ENCODE measurements at regions not wholly inside any gene's neighbourhood (a gene's known extent, or its start where the extent isn't known, plus 50 kb on each side); places are given as distances from the start of the nearest gene placed in this dataset.

DNA sequence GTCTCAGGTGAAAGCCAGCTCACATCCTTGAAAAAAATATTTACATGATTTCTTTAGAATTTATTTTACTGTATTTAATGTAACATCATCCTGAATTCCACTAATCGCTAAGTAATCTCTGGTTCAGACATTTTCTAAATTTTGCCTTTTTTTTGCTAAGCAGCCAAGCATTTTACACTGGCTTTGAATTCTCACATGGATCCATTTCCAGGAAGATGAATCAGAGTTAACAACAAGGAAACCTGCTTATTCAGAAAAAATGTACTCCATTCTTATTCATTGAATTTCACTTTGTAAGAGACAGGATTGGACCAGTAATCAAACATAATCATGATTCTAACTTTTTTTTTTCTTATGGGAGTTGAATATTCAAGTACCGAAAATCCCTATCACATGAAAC is 1785.1 kb upstream of the FLRT2 start:
- Histone ChIP-seq H2BK5ac (ENCODE audit: low read depth, low read length, poor library complexity) (no peak overlapping the region), H4K8ac (ENCODE audit: low read depth, low read length) (no peak overlapping the region), H3K27ac (ENCODE audit: low read depth, low read length) (no peak overlapping the region), H2BK120ac (ENCODE audit: insufficient read depth, low read length, poor library complexity) (no peak overlapping the region), H2AK5ac (ENCODE audit: low read length) (no peak overlapping the region), H3K4me1 (ENCODE audit: control insufficient read depth in 1 of 2, insufficient read depth in 2 of 2, low read length in 2 of 2) (no peaks in the 10 kb centered on the region), H3K9ac (ENCODE audit: low read length) (no peak overlapping the region), H3K9me3 (ENCODE audit: insufficient read depth, low read depth, low read length) (no peaks in the 10 kb centered on the region), H4K91ac (ENCODE audit: low read depth, low read length) (no peak overlapping the region), H3K18ac (ENCODE audit: low read length) (no peak overlapping the region), H3K23ac (ENCODE audit: low read length) (no peak overlapping the region), H3K4me3 (ENCODE audit: low read depth, low read length) (no peak overlapping the region), H3K79me1 (ENCODE audit: low read length) (no peaks in the 10 kb centered on the region), H3K36me3 (ENCODE audit: control insufficient read depth in 1 of 2, insufficient read depth in 2 of 2, low read length in 2 of 2) (no peaks in the 10 kb centered on the region), H3K4ac (ENCODE audit: low read depth, low read length) (no peak overlapping the region), H3K27me3 (ENCODE audit: insufficient read depth, low read length) (no peaks in the 10 kb centered on the region), H2AFZ (ENCODE audit: insufficient read depth, low read length, poor library complexity) (no peak overlapping the region), H3K79me2 (ENCODE audit: control insufficient read depth, insufficient read depth, low read length, poor library complexity) (no peaks in the 10 kb centered on the region), H4K12ac (ENCODE audit: low read depth, low read length) (no peak overlapping the region), H3K4me2 (ENCODE audit: low read length) (no peak overlapping the region), H2BK12ac (ENCODE audit: low read length) (no peak overlapping the region), H3K14ac (ENCODE audit: low read length) (no peak overlapping the region)
- no CpG with 5 or more reads among the region's 2 CpGs for WGBS (ENCODE audit: extremely low coverage, insufficient coverage, insufficient read length)
- DNase-seq: no peak

DNA sequence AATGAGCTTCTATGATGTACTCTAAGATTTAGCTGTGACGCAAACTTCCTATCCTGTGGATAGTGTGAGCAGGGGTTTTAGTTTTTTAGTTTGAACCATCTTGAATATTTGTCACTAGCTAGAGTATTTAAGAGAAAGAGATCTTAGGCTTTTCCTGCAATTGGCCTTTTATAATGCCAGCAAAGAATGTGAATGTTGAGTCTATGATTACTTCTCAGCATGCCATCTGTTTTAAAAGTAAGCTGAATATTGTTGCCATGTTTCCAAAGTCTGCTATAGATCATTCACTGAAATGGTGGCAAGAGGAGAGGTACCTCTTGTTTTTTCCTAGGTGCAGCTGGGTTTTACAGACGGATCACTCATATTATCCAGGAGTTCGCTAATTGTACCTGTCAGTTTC is 1783.6 kb upstream of the FLRT2 start:
- no peak overlapping the region for H3K18ac ChIP-seq (ENCODE audit: low read length)
- no peaks in the 10 kb centered on the region for H3K79me2 ChIP-seq (ENCODE audit: control insufficient read depth, insufficient read depth, low read length, poor library complexity)
- H2BK12ac ChIP-seq (ENCODE audit: low read length): no peak overlapping the region
- no peaks in the 10 kb centered on the region for H3K27me3 ChIP-seq (ENCODE audit: insufficient read depth, low read length)
- H4K91ac ChIP-seq (ENCODE audit: low read depth, low read length): no peak overlapping the region
- no peaks in the 10 kb centered on the region for H3K9me3 ChIP-seq (ENCODE audit: insufficient read depth, low read depth, low read length)
- no CpG with 5 or more reads among the region's 3 CpGs for WGBS (ENCODE audit: extremely low coverage, insufficient coverage, insufficient read length)
- no peak overlapping the region for H3K4me3 ChIP-seq (ENCODE audit: low read depth, low read length)
- no peak overlapping the region for H4K12ac ChIP-seq (ENCODE audit: low read depth, low read length)
- no peak overlapping the region for H2BK5ac ChIP-seq (ENCODE audit: low read depth, low read length, poor library complexity)
- no peak overlapping the region for H3K9ac ChIP-seq (ENCODE audit: low read length)
- no peak overlapping the region for H4K8ac ChIP-seq (ENCODE audit: low read depth, low read length)
- H3K23ac ChIP-seq (ENCODE audit: low read length): no peak overlapping the region
- H3K14ac ChIP-seq (ENCODE audit: low read length): no peak overlapping the region
- H2AK5ac ChIP-seq (ENCODE audit: low read length): no peak overlapping the region
- H3K4ac ChIP-seq (ENCODE audit: low read depth, low read length): no peak overlapping the region
- no peaks in the 10 kb centered on the region for H3K4me1 ChIP-seq (ENCODE audit: control insufficient read depth in 1 of 2, insufficient read depth in 2 of 2, low read length in 2 of 2)
- H2BK120ac ChIP-seq (ENCODE audit: insufficient read depth, low read length, poor library complexity): no peak overlapping the region
- H2AFZ ChIP-seq (ENCODE audit: insufficient read depth, low read length, poor library complexity): no peak overlapping the region
- H3K79me1 ChIP-seq (ENCODE audit: low read length): no peaks in the 10 kb centered on the region
- no peak overlapping the region for H3K27ac ChIP-seq (ENCODE audit: low read depth, low read length)
- H3K36me3 ChIP-seq (ENCODE audit: control insufficient read depth in 1 of 2, insufficient read depth in 2 of 2, low read length in 2 of 2): no peaks in the 10 kb centered on the region
- no peak overlapping the region for H3K4me2 ChIP-seq (ENCODE audit: low read length)
- DNase-seq: no peak

DNA sequence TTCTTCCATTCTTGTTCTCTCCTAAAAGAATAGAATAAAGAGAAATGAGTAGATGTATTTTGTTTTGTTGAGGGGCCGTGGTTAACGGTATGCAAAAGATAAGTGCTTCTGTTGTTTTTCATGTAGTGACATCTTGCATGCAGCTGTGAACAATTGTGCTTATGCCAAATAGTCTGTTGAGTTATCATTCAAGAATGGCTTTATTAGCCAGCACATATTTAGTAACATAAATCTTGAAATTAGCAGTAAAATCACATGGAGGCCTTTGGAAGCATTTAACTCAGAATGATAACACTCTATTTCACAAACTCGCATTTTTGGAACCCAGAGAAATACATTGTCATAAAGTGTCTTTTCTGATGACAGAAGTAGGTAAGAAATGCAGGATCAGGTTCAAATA is 1772.0 kb upstream of the FLRT2 start:
- Histone ChIP-seq H3K4me1 (ENCODE audit: control insufficient read depth in 1 of 2, insufficient read depth in 2 of 2, low read length in 2 of 2) (no peaks in the 10 kb centered on the region), H3K79me2 (ENCODE audit: control insufficient read depth, insufficient read depth, low read length, poor library complexity) (no peaks in the 10 kb centered on the region), H2BK120ac (ENCODE audit: insufficient read depth, low read length, poor library complexity) (no peak overlapping the region), H3K4me3 (ENCODE audit: low read depth, low read length) (no peak overlapping the region), H2AFZ (ENCODE audit: insufficient read depth, low read length, poor library complexity) (no peak overlapping the region), H3K27me3 (ENCODE audit: insufficient read depth, low read length) (no peaks in the 10 kb centered on the region), H4K8ac (ENCODE audit: low read depth, low read length) (no peak overlapping the region), H3K27ac (ENCODE audit: low read depth, low read length) (no peak overlapping the region), H3K18ac (ENCODE audit: low read length) (no peak overlapping the region), H2AK5ac (ENCODE audit: low read length) (no peak overlapping the region), H2BK5ac (ENCODE audit: low read depth, low read length, poor library complexity) (no peak overlapping the region), H3K36me3 (ENCODE audit: control insufficient read depth in 1 of 2, insufficient read depth in 2 of 2, low read length in 2 of 2) (no peaks in the 10 kb centered on the region), H3K79me1 (ENCODE audit: low read length) (no peaks in the 10 kb centered on the region), H4K91ac (ENCODE audit: low read depth, low read length) (no peak overlapping the region), H3K4ac (ENCODE audit: low read depth, low read length) (no peak overlapping the region), H3K9me3 (ENCODE audit: insufficient read depth, low read depth, low read length) (no peaks in the 10 kb centered on the region), H3K4me2 (ENCODE audit: low read length) (no peak overlapping the region), H3K14ac (ENCODE audit: low read length) (no peak overlapping the region), H4K12ac (ENCODE audit: low read depth, low read length) (no peak overlapping the region), H3K23ac (ENCODE audit: low read length) (no peak overlapping the region), H2BK12ac (ENCODE audit: low read length) (no peak overlapping the region), H3K9ac (ENCODE audit: low read length) (no peak overlapping the region)
- WGBS (ENCODE audit: extremely low coverage, insufficient coverage, insufficient read length): 100% methylated on average over 2 of the region's 3 CpGs
- no peak for DNase-seq

DNA sequence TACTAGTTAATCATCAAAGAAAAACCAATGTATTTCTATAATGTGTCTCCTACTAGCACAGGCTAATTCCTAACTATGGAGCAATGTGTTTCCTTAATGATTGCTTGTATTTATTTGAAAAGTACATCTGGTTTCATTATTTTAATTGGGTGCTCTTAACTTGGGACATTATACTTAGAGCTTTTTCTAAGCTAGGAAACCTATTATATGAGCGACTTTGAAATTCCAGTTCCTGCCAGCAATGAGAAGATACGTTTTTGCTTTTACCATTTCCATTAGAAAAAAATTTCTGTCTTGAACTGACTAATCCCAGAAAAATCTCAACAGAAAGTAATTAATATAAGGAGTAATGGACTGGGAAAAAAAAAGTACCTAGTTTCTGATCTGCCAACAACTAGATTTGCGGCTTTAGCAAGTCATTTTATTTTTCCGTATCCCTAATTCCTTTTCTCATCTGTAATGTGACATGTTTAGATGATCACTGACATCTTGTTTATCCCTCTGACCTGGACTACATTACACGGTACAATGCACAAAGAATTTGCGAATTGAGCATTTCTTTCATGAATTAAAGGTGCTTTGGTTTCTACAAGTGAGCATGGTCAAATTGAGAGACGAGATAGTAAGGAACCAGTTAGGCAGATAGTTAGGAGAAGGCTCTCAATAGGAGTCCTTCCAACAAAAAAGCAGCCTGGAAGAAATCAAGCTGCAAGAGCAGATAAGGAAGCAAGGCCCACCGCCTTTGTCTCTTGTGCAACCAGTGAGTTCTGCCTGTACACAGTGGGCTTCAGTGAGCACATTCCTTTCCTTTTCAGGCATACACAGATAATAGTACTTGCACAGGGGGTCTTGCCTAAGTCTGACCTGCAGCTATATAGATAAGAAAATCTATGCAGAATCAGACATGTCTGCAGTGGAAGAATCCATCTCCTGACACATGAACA is 1765.0 kb upstream of the FLRT2 start:
- Histone ChIP-seq H4K91ac (ENCODE audit: low read depth, low read length) (no peak overlapping the region), H3K79me1 (ENCODE audit: low read length) (no peaks in the 10 kb centered on the region), H3K4ac (ENCODE audit: low read depth, low read length) (no peak overlapping the region), H3K9me3 (ENCODE audit: insufficient read depth, low read depth, low read length) (no peaks in the 10 kb centered on the region), H3K23ac (ENCODE audit: low read length) (no peak overlapping the region), H3K9ac (ENCODE audit: low read length) (no peak overlapping the region), H3K4me3 (ENCODE audit: low read depth, low read length) (no peak overlapping the region), H3K4me1 (ENCODE audit: control insufficient read depth in 1 of 2, insufficient read depth in 2 of 2, low read length in 2 of 2) (no peaks in the 10 kb centered on the region), H3K14ac (ENCODE audit: low read length) (no peak overlapping the region), H3K79me2 (ENCODE audit: control insufficient read depth, insufficient read depth, low read length, poor library complexity) (no peaks in the 10 kb centered on the region), H4K8ac (ENCODE audit: low read depth, low read length) (no peak overlapping the region), H2BK120ac (ENCODE audit: insufficient read depth, low read length, poor library complexity) (no peak overlapping the region), H2BK5ac (ENCODE audit: low read depth, low read length, poor library complexity) (no peak overlapping the region), H3K27ac (ENCODE audit: low read depth, low read length) (no peak overlapping the region), H2AK5ac (ENCODE audit: low read length) (no peak overlapping the region), H2BK12ac (ENCODE audit: low read length) (no peak overlapping the region), H3K18ac (ENCODE audit: low read length) (no peak overlapping the region), H2AFZ (ENCODE audit: insufficient read depth, low read length, poor library complexity) (no peak overlapping the region), H3K27me3 (ENCODE audit: insufficient read depth, low read length) (no peaks in the 10 kb centered on the region), H3K36me3 (ENCODE audit: control insufficient read depth in 1 of 2, insufficient read depth in 2 of 2, low read length in 2 of 2) (no peaks in the 10 kb centered on the region), H4K12ac (ENCODE audit: low read depth, low read length) (no peak overlapping the region), H3K4me2 (ENCODE audit: low read length) (no peak overlapping the region)
- no peak for DNase-seq
- no CpG with 5 or more reads among the region's 8 CpGs for WGBS (ENCODE audit: extremely low coverage, insufficient coverage, insufficient read length)
